Peyer's patch (tissue), 4 donors: ENCODE measurements at regions not wholly inside any gene's neighbourhood (a gene's known extent, or its start where the extent isn't known, plus 50 kb on each side); places are given as distances from the start of the nearest gene placed in this dataset.

ENCODE experiments used
- DNase-seq, 3 donors: peaks; one replicate each; pipeline ENCODE4 v3.0.0-alpha.2; 2017 to 2019
- H3K27ac ChIP-seq, 4 donors: fragments of 200-600 bp; sonication (generic); one replicate each; pipeline ENCODE4 v1.5.1; 2016 to 2019
- H3K27me3 ChIP-seq, 2 donors: fragments of 200-600 bp; sonication (generic); one replicate each; pipeline ENCODE4 v1.5.1; 2019
- H3K36me3 ChIP-seq, 3 donors: fragments of 200-600 bp; sonication (generic); one replicate each; pipeline ENCODE4 v1.5.1; 2016 to 2019
- H3K4me1 ChIP-seq, 4 donors: fragments of 200-600 bp; sonication (generic); one replicate each; pipeline ENCODE4 v1.5.1; 2016 to 2019
- H3K4me3 ChIP-seq, 4 donors: fragments of 200-600 bp; sonication (generic); 1 replicate in 3 of 4; 2 replicates in 1 of 4; pipeline ENCODE4 v1.5.1; 2016 to 2019; ENCODE audit warnings: mild to moderate bottlenecking in 1 of 4
- H3K9me3 ChIP-seq, 4 donors: fragments of 200-600 bp; sonication (generic); one replicate each; pipeline ENCODE4 v1.5.1; 2016 to 2019; ENCODE audit warnings: mild to moderate bottlenecking in 1 of 4
- CTCF ChIP-seq, 6 experiments: fragments of 450-650 bp in 4 of 6; fragments of 200-600 bp in 2 of 6; sonication (generic) in 1 of 6; IDR thresholded peaks; one replicate each; pipeline ENCODE4 v1.5.1; 2017 to 2019; ENCODE audit warnings: antibody characterized with exemption in 6 of 6, mild to moderate bottlenecking in 3 of 6, moderate library complexity in 1 of 6
- POLR2A ChIP-seq, 2 donors: fragments of 450-650 bp; IDR thresholded peaks; one replicate each; pipeline ENCODE4 v1.5.1; 2017; ENCODE audit warnings: antibody characterized with exemption in 2 of 2, mild to moderate bottlenecking in 2 of 2, moderate library complexity in 2 of 2

- no peaks in the 10 kb centered on the region for H3K27me3 ChIP-seq
- peaks cover 0 to 11% (median 0%) of the 10 kb centered on the region in 4 donors for H3K4me1 ChIP-seq
- no peak overlapping the region for H3K27ac ChIP-seq
- DNase-seq, result peak in 1 of 3 donors; percentile 4
- TF ChIP-seq POLR2A (IDR thresholded peaks at IDR 0.05) (no peak), CTCF (IDR thresholded peaks at IDR 0.05) (no peak)
- H3K9me3 ChIP-seq, result no peaks in the 10 kb centered on the region
- H3K4me3 ChIP-seq, result no peak overlapping the region
- no peaks in the 10 kb centered on the region for H3K36me3 ChIP-seq
Observed at GRCh38 chr4:3364634-3365314, 72.0 kb downstream of the RGS12 start.

GRCh38 chr4:3365326-3365725 is 72.5 kb downstream of the RGS12 start:
- no peak for TF ChIP-seq CTCF (IDR thresholded peaks at IDR 0.05)
- no peak for TF ChIP-seq POLR2A (IDR thresholded peaks at IDR 0.05)
- DNase-seq, result peak in 1 of 3 donors; percentile 5
- Histone ChIP-seq H3K27me3 (no peaks in the 10 kb centered on the region), H3K4me3 (no peak overlapping the region), H3K36me3 (no peaks in the 10 kb centered on the region), H3K9me3 (no peaks in the 10 kb centered on the region), H3K4me1 (peaks cover 0 to 11% (median 0%) of the 10 kb centered on the region in 4 donors), H3K27ac (no peak overlapping the region)

- H3K27me3 ChIP-seq, result no peaks in the 10 kb centered on the region
- no peak overlapping the region for H3K27ac ChIP-seq
- peaks cover 0 to 11% (median 0%) of the 10 kb centered on the region in 4 donors for H3K4me1 ChIP-seq
- no peaks in the 10 kb centered on the region for H3K9me3 ChIP-seq
- H3K4me3 ChIP-seq, result no peak overlapping the region
- DNase-seq, result peak in 1 of 3 donors; percentile 10
- H3K36me3 ChIP-seq, result no peaks in the 10 kb centered on the region
- no peak for TF ChIP-seq POLR2A (IDR thresholded peaks at IDR 0.05)
Observed at GRCh38 chr4:3365871-3366842, 73.3 kb downstream of the RGS12 start.

- TF ChIP-seq POLR2A (IDR thresholded peaks at IDR 0.05), result no peak
- no peak for TF ChIP-seq CTCF (IDR thresholded peaks at IDR 0.05)
- DNase-seq, result peak in 1 of 3 donors; percentile 12
- H3K4me3 ChIP-seq, result no peak overlapping the region
- H3K36me3 ChIP-seq, result no peaks in the 10 kb centered on the region
- no peaks in the 10 kb centered on the region for H3K9me3 ChIP-seq
- no peaks in the 10 kb centered on the region for H3K27me3 ChIP-seq
- peaks cover 0 to 11% (median 0%) of the 10 kb centered on the region in 4 donors for H3K4me1 ChIP-seq
- no peak overlapping the region for H3K27ac ChIP-seq
Observed at GRCh38 chr4:3366893-3367775, 74.3 kb downstream of the RGS12 start.

GRCh38 chr4:3367866-3368265 is 73.9 kb upstream of the HGFAC start:
- peak in 1 of 3 donors; percentile 4 for DNase-seq
- Histone ChIP-seq H3K4me1 (peaks cover 0 to 11% (median 0%) of the 10 kb centered on the region in 4 donors), H3K27me3 (no peaks in the 10 kb centered on the region), H3K36me3 (no peaks in the 10 kb centered on the region), H3K4me3 (no peak overlapping the region), H3K9me3 (no peaks in the 10 kb centered on the region), H3K27ac (no peak overlapping the region)
- TF ChIP-seq POLR2A (IDR thresholded peaks at IDR 0.05) (no peak), CTCF (IDR thresholded peaks at IDR 0.05) (no peak)
